ENCODE measurements at regions not wholly inside any gene's neighbourhood (a gene's known extent, or its start where the extent isn't known, plus 50 kb on each side); places are given as distances from the start of the nearest gene placed in this dataset.
A peak's percentile ranks its signal among the peaks of the same experiment; 100 is the strongest.
"Not testable (repeated sequence)": the region's sequence is repeated elsewhere in the genome, so short reads cannot be mapped to it uniquely, and the experiment has no call there.

DNA sequence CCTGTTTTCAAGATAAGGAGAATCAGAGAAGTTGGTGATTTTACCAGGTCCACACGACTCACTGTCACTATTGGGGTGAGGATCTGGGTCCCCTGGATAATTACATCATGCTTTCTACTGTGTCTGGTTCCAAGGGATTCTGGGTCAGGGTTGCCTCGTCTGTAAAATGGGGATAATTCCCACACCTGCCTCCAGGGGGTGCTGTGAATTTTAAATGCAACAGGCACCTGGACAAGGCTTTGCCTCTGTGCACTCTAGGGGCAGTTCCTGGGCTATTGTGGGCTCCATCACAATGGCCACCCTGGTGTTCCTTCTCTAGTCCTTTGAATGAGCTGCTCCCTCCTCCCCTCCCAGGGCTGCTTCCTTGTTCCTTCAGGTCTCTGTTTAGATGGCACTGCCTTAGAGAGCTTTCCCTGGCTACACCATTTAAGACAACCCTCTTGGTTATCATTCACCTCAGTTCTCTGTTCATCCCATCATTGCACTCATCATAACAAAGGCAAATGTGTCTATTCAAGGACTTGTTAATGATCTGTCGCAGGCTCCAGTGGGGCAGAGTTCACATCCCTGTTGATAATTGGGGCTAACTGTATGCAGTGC lies 178.6 kb downstream of the MIAT start:
- intact Hi-C loops (cut with DNase I): no loop called here
- DNase-seq (ENCODE audit: missing footprints): no peak

GRCh38 chr22:26837784-26838470 lies 180.5 kb downstream of the MIAT start:
- no peak for DNase-seq (ENCODE audit: missing footprints)
- no peak for ATAC-seq
- intact Hi-C loops (cut with DNase I): no loop called here

More for the DNA sequence above, 178.6 kb downstream of the MIAT start:
- ATAC-seq: no peak

DNA sequence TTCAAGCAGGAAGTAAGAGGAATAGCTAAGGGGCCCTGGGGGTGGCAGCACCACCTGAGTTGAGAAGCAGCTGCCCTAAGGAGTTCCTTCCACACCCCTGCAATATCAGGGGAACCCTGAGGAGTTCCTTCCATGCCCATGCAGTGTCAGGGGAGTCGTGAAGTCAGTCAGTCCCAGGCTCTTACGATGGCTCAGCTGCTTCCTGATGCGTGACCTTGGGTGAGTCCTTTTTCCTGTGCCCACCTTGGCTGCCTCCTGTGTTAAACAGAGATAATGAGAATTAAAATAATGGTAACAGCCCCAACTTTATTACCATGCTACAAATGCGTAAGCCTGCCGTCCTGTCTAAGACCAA lies 181.1 kb downstream of the MIAT start:
- DNase-seq (ENCODE audit: missing footprints) (no peak), ATAC-seq (no peak)
- intact Hi-C loops (cut with DNase I): no loop called here

DNA sequence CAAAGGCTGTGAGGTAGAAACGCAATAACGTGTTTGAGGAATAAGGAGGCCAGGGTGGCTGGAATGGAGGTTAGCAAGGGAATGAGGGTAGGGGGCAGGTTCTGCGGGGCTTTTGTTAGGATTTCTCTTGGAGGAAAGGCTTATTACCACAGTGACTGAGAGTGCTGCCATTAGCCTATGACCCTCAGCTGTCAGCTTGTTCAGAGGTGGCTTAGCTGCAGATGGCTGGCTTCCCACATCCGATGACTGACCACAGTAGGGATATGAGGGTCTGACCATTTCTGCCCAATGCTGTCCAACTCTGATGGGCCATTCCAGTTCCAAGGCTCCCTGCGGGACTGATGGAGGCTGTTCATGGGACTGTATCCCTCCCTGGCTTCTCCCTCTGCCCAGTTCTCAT lies 181.8 kb downstream of the MIAT start:
- ATAC-seq: no peak
- intact Hi-C loops (cut with DNase I): no loop called here
- DNase-seq (ENCODE audit: missing footprints): no peak

- DNase-seq (ENCODE audit: missing footprints); intact Hi-C loops (cut with DNase I); ATAC-seq: not testable (repeated sequence)
Measured at GRCh38 chr22:26840770-26841169, 183.4 kb downstream of the MIAT start.

GRCh38 chr22:26842103-26842502 lies 184.7 kb downstream of the MIAT start:
- intact Hi-C loops (cut with DNase I): no loop called here
- no peak for ATAC-seq
- no peak for DNase-seq (ENCODE audit: missing footprints)

GRCh38 chr22:26845021-26845743 lies 187.8 kb downstream of the MIAT start:
- no peak for DNase-seq (ENCODE audit: missing footprints)

DNA sequence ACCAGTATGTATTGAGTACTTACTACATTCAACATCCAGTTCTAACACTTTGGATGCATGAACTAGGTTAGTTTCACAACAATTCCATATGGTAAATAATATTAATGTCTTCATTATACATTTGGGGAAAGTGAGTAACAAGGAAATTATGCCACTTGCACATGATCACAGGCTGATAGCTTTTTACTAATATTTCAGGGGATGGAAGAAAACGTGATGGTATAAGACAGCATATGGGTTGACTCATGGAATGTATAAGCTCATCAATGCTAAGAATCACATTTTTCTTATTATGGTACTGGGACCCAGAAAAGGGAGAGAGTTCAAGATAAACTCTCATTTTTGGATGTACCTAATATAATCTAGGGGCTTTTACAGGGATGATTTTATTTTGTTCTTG lies 188.7 kb downstream of the MIAT start:
- intact Hi-C loops (cut with DNase I): no loop called here
- DNase-seq (ENCODE audit: missing footprints): no peak

More at GRCh38 chr22:26845021-26845743, 187.8 kb downstream of the MIAT start:
- intact Hi-C loops (cut with DNase I): no loop called here
- ATAC-seq: no peak

GRCh38 chr22:26846645-26847044 lies 189.3 kb downstream of the MIAT start:
- ATAC-seq: no peak
- intact Hi-C loops (cut with DNase I): no loop called here
- no peak for DNase-seq (ENCODE audit: missing footprints)

More for the DNA sequence above, 188.7 kb downstream of the MIAT start:
- ATAC-seq: no peak

DNA sequence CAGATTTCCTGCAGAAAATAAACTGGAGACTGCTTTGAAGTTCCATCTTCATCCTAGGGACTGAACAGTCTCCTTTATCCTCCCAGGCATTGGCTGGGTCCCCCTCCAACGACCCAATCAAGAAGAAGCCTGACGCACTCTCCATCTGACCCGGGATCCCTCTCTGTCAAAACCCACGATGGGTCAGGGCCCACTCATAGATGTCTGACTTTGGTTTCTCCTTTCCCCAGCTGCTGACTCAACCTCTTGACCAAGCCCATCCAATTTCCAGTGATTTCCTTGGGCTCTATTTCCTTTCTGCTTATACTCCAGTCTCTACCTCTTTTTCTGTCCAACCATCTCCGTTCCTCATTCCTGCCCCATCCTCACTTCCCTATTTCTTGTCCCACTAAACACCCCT lies 189.7 kb downstream of the MIAT start:
- intact Hi-C loops (cut with DNase I): no loop called here
- ATAC-seq: no peak
- DNase-seq (ENCODE audit: missing footprints): no peak

- intact Hi-C loops (cut with DNase I): no loop called here
- no peak for ATAC-seq
- DNase-seq (ENCODE audit: missing footprints): no peak
Measured at GRCh38 chr22:26847816-26848215, 190.4 kb downstream of the MIAT start.

- intact Hi-C loops (cut with DNase I): no loop called here
- ATAC-seq (peak; percentile 42), DNase-seq (ENCODE audit: missing footprints) (no peak)
Measured at GRCh38 chr22:26848244-26848920, 191.0 kb downstream of the MIAT start.

GRCh38 chr22:26849575-26849974 lies 192.2 kb downstream of the MIAT start:
- intact Hi-C loops (cut with DNase I): no loop called here
- DNase-seq (ENCODE audit: missing footprints): no peak
- ATAC-seq: no peak

DNA sequence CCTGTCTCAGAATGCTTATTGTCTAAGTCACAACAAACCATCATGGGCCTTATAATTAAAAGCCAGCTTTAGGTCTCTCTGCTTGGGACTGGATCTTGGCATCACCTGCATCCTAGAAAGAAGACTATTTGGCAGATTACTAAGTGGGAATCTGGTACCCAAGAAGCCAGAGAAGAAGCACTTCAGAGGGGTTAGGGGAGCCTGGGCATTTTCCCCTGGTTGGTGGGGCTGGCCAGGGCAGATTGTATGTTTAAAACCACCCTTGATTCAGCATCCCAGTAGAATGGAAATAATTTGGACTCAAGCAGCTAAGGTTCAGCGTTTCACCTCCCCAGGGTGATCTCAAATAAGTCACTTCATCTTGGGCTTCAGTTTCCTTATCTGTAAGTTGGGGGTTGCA lies 193.7 kb downstream of the MIAT start:
- DNase-seq (ENCODE audit: missing footprints) (no peak), ATAC-seq (peak; percentile 8)
- intact Hi-C loops (cut with DNase I): no loop called here

DNA sequence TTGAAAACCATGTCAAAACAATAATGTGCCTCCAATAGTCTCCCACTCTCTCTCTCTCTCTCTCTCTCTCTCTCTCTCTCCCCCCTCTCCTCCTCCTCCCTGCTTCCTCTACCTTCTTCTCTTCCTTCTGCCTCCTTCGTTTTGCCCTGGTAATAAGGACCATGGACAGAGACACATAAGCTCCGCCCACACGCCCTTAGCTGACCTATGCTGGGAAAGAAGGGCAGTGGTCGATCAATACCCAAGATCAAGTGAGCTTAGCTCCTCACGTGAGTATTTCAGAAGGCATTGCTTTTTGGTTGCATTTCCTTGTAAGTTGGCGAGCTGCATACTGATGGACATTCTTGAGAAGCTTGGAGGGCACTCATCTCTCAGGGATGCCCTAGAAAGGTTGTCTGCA lies 194.8 kb downstream of the MIAT start:
- intact Hi-C loops (cut with DNase I): no loop called here
- no peak for DNase-seq (ENCODE audit: missing footprints)
- no peak for ATAC-seq

- ATAC-seq (no peak), DNase-seq (ENCODE audit: missing footprints) (no peak)
- intact Hi-C loops (cut with DNase I): no loop called here
Measured at GRCh38 chr22:26853071-26853470, 195.7 kb downstream of the MIAT start.

GRCh38 chr22:26853495-26853894 lies 196.1 kb downstream of the MIAT start:
- no peak for DNase-seq (ENCODE audit: missing footprints)
- intact Hi-C loops (cut with DNase I): no loop called here
- ATAC-seq: no peak

DNA sequence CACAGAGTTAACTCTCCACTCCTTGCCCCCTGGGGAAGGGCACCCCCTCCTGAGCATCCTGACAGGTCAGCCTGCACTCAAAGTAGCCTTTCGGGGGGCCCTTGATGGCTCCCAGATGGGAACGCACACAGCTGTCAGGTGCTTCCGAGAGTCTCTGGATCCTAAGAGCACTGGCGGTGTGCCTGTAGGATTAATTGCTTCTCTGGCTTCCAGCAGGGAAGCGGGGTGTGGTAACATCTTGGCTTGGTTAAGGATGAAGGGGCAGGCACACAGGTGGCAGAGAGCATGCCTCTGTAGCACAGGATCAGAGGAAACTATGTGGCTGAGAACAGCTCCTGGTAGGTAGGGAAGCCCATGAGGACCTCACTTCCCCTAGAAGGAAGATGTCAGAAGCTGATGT lies 199.8 kb downstream of the MIAT start:
- intact Hi-C loops (cut with DNase I): no loop called here
- DNase-seq (ENCODE audit: missing footprints) (no peak), ATAC-seq (no peak)

- intact Hi-C loops (cut with DNase I): no loop called here
- DNase-seq (ENCODE audit: missing footprints): no peak
- ATAC-seq: no peak
Measured at GRCh38 chr22:26860301-26860700, 202.9 kb downstream of the MIAT start.

DNA sequence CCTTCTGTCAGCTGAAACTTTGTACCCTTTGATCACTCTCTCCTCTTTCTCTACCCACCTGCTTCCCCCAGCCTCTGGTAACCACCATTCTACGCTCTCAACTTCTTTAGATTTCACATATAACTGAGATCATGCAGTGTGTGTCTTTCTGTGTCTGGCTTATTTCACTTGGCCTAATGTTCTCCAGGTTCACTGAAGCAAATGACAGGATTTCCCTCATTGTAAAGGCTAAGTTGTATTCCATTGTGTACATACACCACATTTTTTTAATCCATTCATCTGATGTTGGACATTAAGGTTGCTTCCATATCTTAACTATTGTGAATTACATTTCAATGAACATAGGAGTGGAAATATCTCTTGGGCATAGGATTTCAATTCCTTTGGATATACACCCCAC lies 207.6 kb downstream of the MIAT start:
- intact Hi-C loops (cut with DNase I): no loop called here
- no peak for DNase-seq (ENCODE audit: missing footprints)

More for the DNA sequence above, 207.6 kb downstream of the MIAT start:
- no peak for ATAC-seq

Data from Right ventricle myocardium inferior (tissue), 1 donor.